Adrenal gland (tissue), 9 donors: ENCODE measurements at regions not wholly inside any gene's neighbourhood (a gene's known extent, or its start where the extent isn't known, plus 50 kb on each side); places are given as distances from the start of the nearest gene placed in this dataset.

Experiments
- DNase-seq, 7 donors: peaks; one replicate each; pipeline ENCODE4 v3.0.0-alpha.2; 2019 to 2020
- H3K27ac ChIP-seq, 5 donors: fragments of 200-600 bp; sonication (generic) in 4 of 5; 1 replicate in 3 of 5; 2 replicates in 2 of 5; pipeline versions ENCODE4 v1.5.1 to v1.8.0; 2016 to 2020; ENCODE audit warnings: mild to moderate bottlenecking in 1 of 5
- H3K27me3 ChIP-seq: fragments of 200-600 bp; 2 replicates; pipeline ENCODE4 v1.8.0; 2021
- H3K36me3 ChIP-seq, 2 donors: fragments of 200-600 bp; replicated peaks in 1 of 2; 1 replicate in 1 of 2; 2 replicates in 1 of 2; pipeline versions ENCODE4 v1.5.1 to v1.8.0; 2018 to 2022
- H3K4me1 ChIP-seq, 2 donors: fragments of 200-600 bp; replicated peaks in 1 of 2; 1 replicate in 1 of 2; 2 replicates in 1 of 2; pipeline versions ENCODE4 v1.5.1 to v1.8.0; 2018 to 2021
- H3K4me3 ChIP-seq, 4 donors: fragments of 200-600 bp; sonication (generic) in 3 of 4; one replicate each; pipeline ENCODE4 v1.5.1; 2016 to 2018
- H3K9me3 ChIP-seq, 3 donors: fragments of 200-600 bp; sonication (generic) in 1 of 3; replicated peaks in 1 of 3; 1 replicate in 2 of 3; 2 replicates in 1 of 3; pipeline versions ENCODE4 v1.5.1 to v1.8.0; 2016 to 2021
- CTCF ChIP-seq, 6 experiments: fragments of 450-650 bp in 4 of 6; fragments of 200-600 bp in 2 of 6; sonication (generic) in 1 of 6; IDR thresholded peaks; 1 replicate in 5 of 6; 2 replicates in 1 of 6; pipeline versions ENCODE4 v1.5.1 to v1.8.0; 2016 to 2021; ENCODE audit warnings: antibody characterized with exemption in 6 of 6, mild to moderate bottlenecking in 2 of 6, moderate library complexity in 1 of 6
- POLR2A ChIP-seq, 2 donors: fragments of 450-650 bp; IDR thresholded peaks; one replicate each; pipeline ENCODE4 v1.6.1; 2017; ENCODE audit warnings: antibody characterized with exemption in 2 of 2, mild to moderate bottlenecking in 2 of 2, moderate library complexity in 1 of 2
- WGBS, 4 donors: extraction: QIAGEN DNeasy Blood & Tissue Kit in 2 of 4; methylation state at CpG; one replicate each; pipeline versions ENCODE4 v1.1.5 to v1.1.7; 2013 to 2017; 5-methylcytosine and 5-hydroxymethylcytosine counted together
- intact Hi-C, 2 donors: fragments of 100-400 bp; cut with DNase I; formaldehyde crosslinking; loops; one replicate each; pipeline versions ENCODE4 v1.14.1 to v1.15.0; 2022 to 2023
- donor health status: healthy with polysubstance abuse.
- donor health status: Bipolar disorder and iron deficiency.
- donor health status: DM: yes; HTN: yes; CAD: no.
- donor health status: DM: no; HTN: no; CAD: no.
- donor health status: DM: no; HTN: no; CAD: no.

- 80 to 89% (median 85%) methylated on average over 3 of the region's 3 CpGs for WGBS, 4 donors
- no peaks in the 10 kb centered on the region for H3K4me1 ChIP-seq
- no peak for DNase-seq
- H3K27ac ChIP-seq: no peak overlapping the region
- no peak for TF ChIP-seq POLR2A (IDR thresholded peaks at IDR 0.05)
- TF ChIP-seq CTCF (IDR thresholded peaks at IDR 0.05): no peak
- no peak overlapping the region for H3K4me3 ChIP-seq
- H3K36me3 ChIP-seq: no peaks in the 10 kb centered on the region
- H3K9me3 ChIP-seq: no peaks in the 10 kb centered on the region
- intact Hi-C loops: no loop called here
- H3K27me3 ChIP-seq: no peaks in the 10 kb centered on the region
Observed at GRCh38 chr4:57910151-57910550, 800.0 kb upstream of the IGFBP7 start.

GRCh38 chr4:57905965-57906364 lies 795.8 kb upstream of the IGFBP7 start:
- no peak overlapping the region for H3K27ac ChIP-seq
- no peak for DNase-seq
- no peaks in the 10 kb centered on the region for H3K27me3 ChIP-seq
- WGBS, 4 donors: 87 to 90% (median 88%) methylated on average over 3 of the region's 3 CpGs
- no peaks in the 10 kb centered on the region for H3K9me3 ChIP-seq
- no peak for TF ChIP-seq CTCF (IDR thresholded peaks at IDR 0.05)
- no peak for TF ChIP-seq POLR2A (IDR thresholded peaks at IDR 0.05)
- no peak overlapping the region for H3K4me3 ChIP-seq
- H3K4me1 ChIP-seq: no peaks in the 10 kb centered on the region
- no peaks in the 10 kb centered on the region for H3K36me3 ChIP-seq
- intact Hi-C loops: no loop called here

GRCh38 chr4:57877047-57877458 lies 766.9 kb upstream of the IGFBP7 start:
- H3K4me3 ChIP-seq: no peak overlapping the region
- WGBS, 4 donors: 65 to 86% (median 80%) methylated on average over 3 of the region's 3 CpGs
- intact Hi-C loops: no loop called here
- DNase-seq: no peak
- no peak overlapping the region for H3K27ac ChIP-seq
- H3K36me3 ChIP-seq: no peaks in the 10 kb centered on the region
- H3K4me1 ChIP-seq: no peaks in the 10 kb centered on the region
- H3K9me3 ChIP-seq: no peaks in the 10 kb centered on the region
- H3K27me3 ChIP-seq: no peaks in the 10 kb centered on the region
- TF ChIP-seq POLR2A (IDR thresholded peaks at IDR 0.05) (no peak), CTCF (IDR thresholded peaks at IDR 0.05) (no peak)

GRCh38 chr4:57875829-57876392 lies 765.7 kb upstream of the IGFBP7 start:
- no peak overlapping the region for H3K27ac ChIP-seq
- H3K27me3 ChIP-seq: no peaks in the 10 kb centered on the region
- H3K4me1 ChIP-seq: no peaks in the 10 kb centered on the region
- no peaks in the 10 kb centered on the region for H3K9me3 ChIP-seq
- WGBS, 4 donors: 67 to 89% (median 77%) methylated on average over 2 of the region's 2 CpGs
- no peak overlapping the region for H3K4me3 ChIP-seq
- intact Hi-C loops: no loop called here
- H3K36me3 ChIP-seq: no peaks in the 10 kb centered on the region
- no peak for DNase-seq
- TF ChIP-seq POLR2A (IDR thresholded peaks at IDR 0.05): no peak
- no peak for TF ChIP-seq CTCF (IDR thresholded peaks at IDR 0.05)
